HEK293 (cell line): ENCODE measurements at regions not wholly inside any gene's neighbourhood (a gene's known extent, or its start where the extent isn't known, plus 50 kb on each side); places are given as distances from the start of the nearest gene placed in this dataset.

Experiments used
- CTCF ChIP-seq: fragments of 450-650 bp; formaldehyde crosslinking; IDR thresholded peaks from 2 replicates; pipeline ENCODE4 v1.5.1; 2016; ENCODE audit warnings: missing biosample characterization, missing genetic modification characterization
- GLIS1 ChIP-seq: fragments of 450-650 bp; formaldehyde crosslinking; IDR thresholded peaks from 2 replicates; pipeline ENCODE4 v1.5.1; 2016; ENCODE audit warnings: missing biosample characterization, missing genetic modification characterization
- PRDM4 ChIP-seq: fragments of 450-650 bp; formaldehyde crosslinking; IDR thresholded peaks from 2 replicates; pipeline ENCODE4 v1.5.1; 2017; ENCODE audit warnings: missing biosample characterization, missing genetic modification characterization
- REST ChIP-seq: fragments of 450-650 bp; formaldehyde crosslinking; IDR thresholded peaks from 2 replicates; pipeline ENCODE4 v1.5.1; 2016; ENCODE audit warnings: missing biosample characterization, missing genetic modification characterization
- SP7 ChIP-seq: fragments of 450-650 bp; formaldehyde crosslinking; IDR thresholded peaks from 2 replicates; pipeline ENCODE4 v1.5.1; 2016; ENCODE audit warnings: missing biosample characterization, missing genetic modification characterization
- YY1 ChIP-seq: fragments of 450-650 bp; formaldehyde crosslinking; IDR thresholded peaks from 2 replicates; pipeline ENCODE4 v1.5.1; 2018; ENCODE audit warnings: missing biosample characterization, missing genetic modification characterization
- ZBTB21 ChIP-seq: fragments of 450-650 bp; formaldehyde crosslinking; IDR thresholded peaks from 2 replicates; pipeline ENCODE4 v1.5.1; 2017; ENCODE audit warnings: missing biosample characterization, missing genetic modification characterization
- ZBTB49 ChIP-seq: fragments of 450-650 bp; formaldehyde crosslinking; IDR thresholded peaks from 2 replicates; pipeline ENCODE4 v1.5.1; 2016; ENCODE audit warnings: missing biosample characterization, missing genetic modification characterization, low read depth
- ZNF211 ChIP-seq: fragments of 450-650 bp; formaldehyde crosslinking; IDR thresholded peaks from 2 replicates; pipeline ENCODE4 v1.5.1; 2016; ENCODE audit warnings: low read depth, missing biosample characterization, missing genetic modification characterization
- ZNF24 ChIP-seq: fragments of 450-650 bp; formaldehyde crosslinking; IDR thresholded peaks from 2 replicates; pipeline ENCODE4 v1.5.1; 2016; ENCODE audit warnings: missing biosample characterization, missing genetic modification characterization
- ZNF274 ChIP-seq, 2 experiments: fragments of 200-500 bp in 1 of 2; fragments of 450-650 bp in 1 of 2; sonication (Bioruptor generic) in 1 of 2; formaldehyde crosslinking in 1 of 2; IDR thresholded peaks; 2 replicates each; pipeline versions ENCODE4 v1.5.1 to v1.6.1; 2014 to 2016; ENCODE audit warnings: borderline replicate concordance in 1 of 2, inconsistent platforms in 1 of 2, low read length in 1 of 2, missing biosample characterization in 1 of 2, missing genetic modification characterization in 1 of 2
- ZNF530 ChIP-seq: fragments of 450-650 bp; formaldehyde crosslinking; IDR thresholded peaks from 2 replicates; pipeline ENCODE4 v1.5.1; 2016; ENCODE audit warnings: low read depth, missing biosample characterization, missing genetic modification characterization
- TF ChIP-seq, protein P1 (sequence below): fragments of 450-650 bp; formaldehyde crosslinking; IDR thresholded peaks from 2 replicates; pipeline ENCODE4 v1.5.1; 2017; ENCODE audit warnings: missing biosample characterization, missing genetic modification characterization
- TF ChIP-seq, protein P2 (sequence below): fragments of 450-650 bp; formaldehyde crosslinking; IDR thresholded peaks from 2 replicates; pipeline ENCODE4 v1.5.1; 2016; ENCODE audit warnings: missing biosample characterization, missing genetic modification characterization

DNA sequence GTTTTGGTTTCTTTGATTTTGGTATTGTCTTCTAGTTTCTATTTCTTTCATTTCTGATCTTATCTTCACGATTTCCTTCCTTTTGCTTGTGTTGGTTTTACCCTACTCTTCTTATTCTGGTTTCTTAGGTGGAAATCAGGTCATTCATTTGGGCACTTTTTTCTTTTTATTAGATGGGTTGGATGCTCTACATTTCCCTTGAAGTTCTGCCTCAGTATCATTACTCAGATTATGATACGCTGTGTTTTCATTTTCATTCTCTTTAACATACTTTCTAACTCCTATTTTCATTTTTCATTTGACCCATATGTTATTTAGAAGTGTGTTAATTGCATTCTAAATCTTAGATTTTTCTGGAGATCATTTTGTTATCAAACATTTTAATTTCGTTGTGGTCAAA, 108.6 kb downstream of the IRF8 start:
- TF ChIP-seq GLIS1 (tag by site-specific recombination) (no peak), CTCF (no peak), ZNF274 (IDR thresholded peaks at IDR 0.05; ENCODE audit: low read length) (no peak), ZNF274 (tag by site-specific recombination; IDR thresholded peaks at IDR 0.05; ENCODE audit: borderline replicate concordance) (no peak), YY1 (no peak), ZBTB49 (tag by site-specific recombination) (no peak), ZNF24 (tag by site-specific recombination) (no peak), ZNF530 (tag by site-specific recombination) (no peak), ZBTB21 (tag by site-specific recombination) (no peak), ZNF211 (no peak), SP7 (no peak), REST (tag by site-specific recombination) (no peak), PRDM4 (tag by site-specific recombination) (no peak)
- TF ChIP-seq, protein P1, sequence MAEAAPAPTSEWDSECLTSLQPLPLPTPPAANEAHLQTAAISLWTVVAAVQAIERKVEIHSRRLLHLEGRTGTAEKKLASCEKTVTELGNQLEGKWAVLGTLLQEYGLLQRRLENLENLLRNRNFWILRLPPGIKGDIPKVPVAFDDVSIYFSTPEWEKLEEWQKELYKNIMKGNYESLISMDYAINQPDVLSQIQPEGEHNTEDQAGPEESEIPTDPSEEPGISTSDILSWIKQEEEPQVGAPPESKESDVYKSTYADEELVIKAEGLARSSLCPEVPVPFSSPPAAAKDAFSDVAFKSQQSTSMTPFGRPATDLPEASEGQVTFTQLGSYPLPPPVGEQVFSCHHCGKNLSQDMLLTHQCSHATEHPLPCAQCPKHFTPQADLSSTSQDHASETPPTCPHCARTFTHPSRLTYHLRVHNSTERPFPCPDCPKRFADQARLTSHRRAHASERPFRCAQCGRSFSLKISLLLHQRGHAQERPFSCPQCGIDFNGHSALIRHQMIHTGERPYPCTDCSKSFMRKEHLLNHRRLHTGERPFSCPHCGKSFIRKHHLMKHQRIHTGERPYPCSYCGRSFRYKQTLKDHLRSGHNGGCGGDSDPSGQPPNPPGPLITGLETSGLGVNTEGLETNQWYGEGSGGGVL = no peak
- TF ChIP-seq, protein P2, sequence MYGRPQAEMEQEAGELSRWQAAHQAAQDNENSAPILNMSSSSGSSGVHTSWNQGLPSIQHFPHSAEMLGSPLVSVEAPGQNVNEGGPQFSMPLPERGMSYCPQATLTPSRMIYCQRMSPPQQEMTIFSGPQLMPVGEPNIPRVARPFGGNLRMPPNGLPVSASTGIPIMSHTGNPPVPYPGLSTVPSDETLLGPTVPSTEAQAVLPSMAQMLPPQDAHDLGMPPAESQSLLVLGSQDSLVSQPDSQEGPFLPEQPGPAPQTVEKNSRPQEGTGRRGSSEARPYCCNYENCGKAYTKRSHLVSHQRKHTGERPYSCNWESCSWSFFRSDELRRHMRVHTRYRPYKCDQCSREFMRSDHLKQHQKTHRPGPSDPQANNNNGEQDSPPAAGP (tag by site-specific recombination) = no peak
